GM12878 (cell line): ENCODE measurements at regions not wholly inside any gene's neighbourhood (a gene's known extent, or its start where the extent isn't known, plus 50 kb on each side); places are given as distances from the start of the nearest gene placed in this dataset.

Experiments
- ATAC-seq: fragments of 200-7000 bp; cut with Tn5 transposase; 3 replicates; pipeline ENCODE4 v1.9.1; 2020; ENCODE audit warnings: mild to moderate bottlenecking, moderate library complexity
- BruUV-seq: library from RNA; stranded (reverse); fragments of 400-500 nt; replicated peaks from 2 replicates; lab custom pipeline; 2021; lab: Mats Ljungman, UMichigan
- CTCF ChIA-PET: fragments of 300-600 bp; sonication (Branson Sonifier 250); formaldehyde crosslinking; extraction: SDS; loops from one replicate; lab custom pipeline; 2021; ENCODE audit warnings: inconsistent platforms; lab: Yijun Ruan, JAX
- POLR2A ChIA-PET: fragments of 350-600 bp; formaldehyde crosslinking; extraction: SDS; loops from one replicate; lab custom pipeline; 2021; ENCODE audit warnings: inconsistent platforms; lab: Charles Lee
- RAD21 ChIA-PET: fragments of 300-600 bp; sonication (Branson Sonifier 250); formaldehyde crosslinking; loops from one replicate; lab custom pipeline; 2023; ENCODE audit warnings: antibody characterized with exemption; ENCODE audit not compliant: unreplicated experiment; lab: Charles Lee
- SMC1A ChIA-PET: fragments of 300-600 bp; sonication (Branson Sonifier 250); formaldehyde crosslinking; loops from one replicate; lab custom pipeline; 2023; ENCODE audit not compliant: unreplicated experiment, uncharacterized antibody; lab: Charles Lee
- DNase-seq: peaks from one replicate; pipeline ENCODE4 v3.0.0-alpha.2; 2011; ENCODE audit warnings: low read depth, low spot score
- FAIRE-seq: peaks from 3 replicates; lab custom pipeline; 2011; peaks lifted over from hg19 to GRCh38; lab: Jason Lieb, UNC
- H2AFZ ChIP-seq: 2 replicates; pipeline ENCODE4 v1.6.0; 2011; ENCODE audit warnings: low read depth, low read length, control low read depth; ENCODE audit not compliant: control insufficient read depth
- H3K27ac ChIP-seq: 2 replicates; pipeline ENCODE4 v1.5.1; 2011; ENCODE audit warnings: control low read depth; ENCODE audit not compliant: control insufficient read depth, insufficient read depth
- H3K27me3 ChIP-seq, 2 experiments: replicated peaks in 1 of 2; 2 replicates each; pipeline versions ENCODE4 v1.6.0 to v1.6.1; 2011; ENCODE audit warnings: low read length in 1 of 2; ENCODE audit not compliant: control insufficient read depth in 2 of 2, insufficient read depth in 2 of 2
- H3K36me3 ChIP-seq, 2 experiments: 2 replicates each; pipeline ENCODE4 v1.5.1; 2011; ENCODE audit warnings: low read length in 1 of 2; ENCODE audit not compliant: control insufficient read depth in 2 of 2, insufficient read depth in 2 of 2
- H3K4me1 ChIP-seq: 2 replicates; pipeline ENCODE4 v1.6.1; 2011; ENCODE audit warnings: mild to moderate bottlenecking, low read length, moderate library complexity, mixed read lengths; ENCODE audit not compliant: control insufficient read depth, insufficient read depth
- H3K4me2 ChIP-seq: 2 replicates; pipeline ENCODE4 v1.6.0; 2011; ENCODE audit warnings: control low read depth; ENCODE audit not compliant: control insufficient read depth, insufficient read depth
- H3K4me3 ChIP-seq: fragments of 200-600 bp; sonication (generic); 2 replicates; pipeline ENCODE4 v1.5.1; 2016
- H3K79me2 ChIP-seq: 2 replicates; pipeline ENCODE4 v1.6.0; 2011; ENCODE audit warnings: low read length; ENCODE audit not compliant: control insufficient read depth, insufficient read depth
- H3K9ac ChIP-seq: 2 replicates; pipeline ENCODE4 v1.8.0; 2011; ENCODE audit warnings: low read length, control low read depth, mixed read lengths; ENCODE audit not compliant: control insufficient read depth, insufficient read depth
- H3K9me3 ChIP-seq: replicated peaks from 3 replicates; pipeline ENCODE4 v1.5.1; 2011; ENCODE audit warnings: mild to moderate bottlenecking, low read length; ENCODE audit not compliant: control insufficient read depth, insufficient read depth
- H4K20me1 ChIP-seq: 2 replicates; pipeline ENCODE4 v1.6.0; 2011; ENCODE audit not compliant: control insufficient read depth, insufficient read depth
- CBFB ChIP-seq: IDR thresholded peaks from 2 replicates; pipeline ENCODE4 v1.6.1; 2016; ENCODE audit warnings: antibody characterized with exemption, low read depth
- CHD1 ChIP-seq: IDR thresholded peaks from 2 replicates; pipeline ENCODE4 v1.6.1; 2012; ENCODE audit warnings: low read depth, low read length, improper control_type of control experiment
- CHD4 ChIP-seq: fragments of 200-600 bp; sonication (generic); IDR thresholded peaks from 2 replicates; pipeline ENCODE4 v1.6.1; 2016; ENCODE audit warnings: mild to moderate bottlenecking
- EED ChIP-seq: sonication (generic); IDR thresholded peaks from 2 replicates; pipeline ENCODE4 v1.6.1; 2016; ENCODE audit warnings: antibody characterized with exemption, low read depth
- IKZF1 ChIP-seq: fragments of 450-650 bp; conservative IDR thresholded peaks from 2 replicates; pipeline ENCODE4 v1.6.1; 2017; ENCODE audit warnings: antibody characterized with exemption, mild to moderate bottlenecking
- IRF5 ChIP-seq: fragments of 450-650 bp; IDR thresholded peaks from 2 replicates; pipeline ENCODE4 v1.6.1; 2017; ENCODE audit warnings: borderline replicate concordance
- NKRF ChIP-seq: fragments of 450-650 bp; conservative IDR thresholded peaks from 2 replicates; pipeline ENCODE4 v1.6.1; 2017; ENCODE audit warnings: mild to moderate bottlenecking, moderate library complexity
- NR2F1 ChIP-seq: fragments of 450-650 bp; conservative IDR thresholded peaks from 2 replicates; pipeline ENCODE4 v1.6.1; 2017; ENCODE audit warnings: mild to moderate bottlenecking
- PAX8 ChIP-seq: fragments of 450-650 bp; IDR thresholded peaks from 2 replicates; pipeline ENCODE4 v1.6.1; 2017; ENCODE audit warnings: mild to moderate bottlenecking, moderate library complexity
- PRDM15 ChIP-seq: fragments of 450-650 bp; formaldehyde crosslinking; IDR thresholded peaks from 2 replicates; pipeline ENCODE4 v1.4.0; 2020; ENCODE audit warnings: mild to moderate bottlenecking, moderate library complexity
- RAD51 ChIP-seq: fragments of 450-650 bp; IDR thresholded peaks from 2 replicates; pipeline ENCODE4 v1.6.1; 2016; ENCODE audit warnings: moderate library complexity, mild to moderate bottlenecking, inconsistent platforms
- RB1 ChIP-seq: fragments of 450-650 bp; formaldehyde crosslinking; IDR thresholded peaks from 2 replicates; pipeline ENCODE4 v1.6.1; 2017; ENCODE audit warnings: mild to moderate bottlenecking, borderline replicate concordance
- SIN3A ChIP-seq: IDR thresholded peaks from 2 replicates; pipeline ENCODE4 v1.6.1; 2012; ENCODE audit warnings: low read depth, low read length, improper control_type of control experiment
- TARDBP ChIP-seq: IDR thresholded peaks from 2 replicates; pipeline ENCODE4 v1.6.1; 2016; ENCODE audit warnings: borderline replicate concordance
- TBL1XR1 ChIP-seq: IDR thresholded peaks from 2 replicates; pipeline ENCODE4 v1.6.1; 2012; ENCODE audit warnings: low read depth, low read length, improper control_type of control experiment
- TCF3 ChIP-seq: IDR thresholded peaks from 2 replicates; pipeline ENCODE4 v1.6.1; 2012; ENCODE audit warnings: low read depth, mild to moderate bottlenecking, low read length, borderline replicate concordance; ENCODE audit not compliant: insufficient read depth
- USF2 ChIP-seq: IDR thresholded peaks from 2 replicates; pipeline ENCODE4 v1.6.1; 2011; ENCODE audit warnings: low read depth, low read length, improper control_type of control experiment, borderline replicate concordance
- YBX1 ChIP-seq: fragments of 450-650 bp; IDR thresholded peaks from 2 replicates; pipeline ENCODE4 v1.6.1; 2016; ENCODE audit warnings: antibody characterized with exemption
- YY1 ChIP-seq: IDR thresholded peaks from 2 replicates; pipeline ENCODE4 v1.6.1; 2011; ENCODE audit warnings: low read depth, mild to moderate bottlenecking, low read length
- WGBS: methylation state at CpG from one replicate; pipeline ENCODE4 v1.1.6; 2016; ENCODE audit warnings: low lambda C conversion rate; ENCODE audit not compliant: insufficient replicate concordance, insufficient coverage; ENCODE audit errors: missing lambda C conversion rate; 5-methylcytosine and 5-hydroxymethylcytosine counted together
- in situ Hi-C: fragments of 300-500 bp; cut with MboI; formaldehyde crosslinking; loops from 9 replicates; pipeline ENCODE4 v1.14.3; 2018; ENCODE audit warnings: mixed read lengths
- intact Hi-C: fragments of 100-400 bp; cut with micrococcal nuclease; formaldehyde crosslinking; loops from one replicate; pipeline ENCODE4 v1.14.2; 2022; ENCODE audit not compliant: unreplicated experiment

GRCh38 chr12:84336231-84336630 lies 576.4 kb downstream of the SLC6A15 start (continued):
- no peak for TF ChIP-seq RB1

DNA sequence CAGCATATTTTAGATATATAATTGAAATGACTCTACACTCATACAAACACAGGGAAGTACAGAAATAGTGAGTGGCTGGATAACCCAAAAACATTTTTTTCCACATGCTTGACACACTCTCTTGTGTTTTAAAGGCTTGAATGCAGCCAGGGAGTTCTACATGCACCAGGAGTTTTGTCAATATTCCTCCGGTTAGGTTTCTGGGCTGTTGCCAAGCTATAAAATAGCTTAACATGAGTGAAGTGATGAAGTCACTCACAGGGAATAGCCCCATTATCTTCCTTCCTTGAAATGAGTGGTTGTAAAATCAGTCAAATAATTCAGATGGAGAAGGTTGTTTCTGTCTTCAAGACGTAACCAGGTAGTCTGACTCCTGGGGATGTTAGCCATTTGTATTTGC lies 582.7 kb downstream of the SLC6A15 start:
- intact Hi-C loops, result no loop called here
- no peaks in the 10 kb centered on the region for H3K9me3 ChIP-seq
- ATAC-seq (no peak), DNase-seq (no peak), FAIRE-seq (no peak)
- no peaks in the 10 kb centered on the region for H3K36me3 ChIP-seq
- CTCF ChIA-PET, result no interaction called here
- no TSS peak for BruUV-seq
- no peaks in the 10 kb centered on the region for H4K20me1 ChIP-seq
- no peaks in the 10 kb centered on the region for H3K79me2 ChIP-seq
- in situ Hi-C loops, result no loop called here
- H3K4me2 ChIP-seq, result no peak overlapping the region
- H3K4me3 ChIP-seq, result no peak overlapping the region
- WGBS, result 50% methylated on average over 2 of the region's 2 CpGs
- no peak overlapping the region for H3K27ac ChIP-seq
- no peak overlapping the region for H2AFZ ChIP-seq
- SMC1A ChIA-PET, result no interaction called here
- H3K27me3 ChIP-seq, result no peaks in the 10 kb centered on the region
- POLR2A ChIA-PET, result no interaction called here
- H3K4me1 ChIP-seq, result no peaks in the 10 kb centered on the region
- RAD21 ChIA-PET, result no interaction called here
- H3K9ac ChIP-seq, result no peak overlapping the region
- TF ChIP-seq CHD4, result no peak
- TF ChIP-seq IRF5, result no peak
- no peak for TF ChIP-seq RB1
- no peak for TF ChIP-seq CHD1
- TF ChIP-seq SIN3A, result no peak
- no peak for TF ChIP-seq PAX8
- TF ChIP-seq TBL1XR1, result no peak
- TF ChIP-seq CBFB, result no peak
- no peak for TF ChIP-seq USF2
- no peak for TF ChIP-seq TARDBP
- TF ChIP-seq PRDM15 (CRISPR knock-in tag), result no peak
- no peak for TF ChIP-seq TCF3
- no peak for TF ChIP-seq YY1
- no peak for TF ChIP-seq YBX1
- TF ChIP-seq EED, result no peak
- no peak for TF ChIP-seq NR2F1
- no peak for TF ChIP-seq RAD51
- TF ChIP-seq IKZF1, result no peak
- no peak for TF ChIP-seq NKRF
